Lower leg skin (tissue), 3 donors: ENCODE measurements at regions not wholly inside any gene's neighbourhood (a gene's known extent, or its start where the extent isn't known, plus 50 kb on each side); places are given as distances from the start of the nearest gene placed in this dataset.

Source experiments
- CTCF ChIP-seq, 3 donors: fragments of 450-650 bp; IDR thresholded peaks; one replicate each; pipeline ENCODE4 v1.5.1; 2016; ENCODE audit warnings: antibody characterized with exemption in 3 of 3, mild to moderate bottlenecking in 3 of 3, moderate library complexity in 2 of 3
- POLR2A ChIP-seq, 2 donors: fragments of 450-650 bp; IDR thresholded peaks; one replicate each; pipeline ENCODE4 v1.6.1; 2016 to 2017; ENCODE audit warnings: antibody characterized with exemption in 2 of 2, mild to moderate bottlenecking in 1 of 2, moderate library complexity in 1 of 2

DNA sequence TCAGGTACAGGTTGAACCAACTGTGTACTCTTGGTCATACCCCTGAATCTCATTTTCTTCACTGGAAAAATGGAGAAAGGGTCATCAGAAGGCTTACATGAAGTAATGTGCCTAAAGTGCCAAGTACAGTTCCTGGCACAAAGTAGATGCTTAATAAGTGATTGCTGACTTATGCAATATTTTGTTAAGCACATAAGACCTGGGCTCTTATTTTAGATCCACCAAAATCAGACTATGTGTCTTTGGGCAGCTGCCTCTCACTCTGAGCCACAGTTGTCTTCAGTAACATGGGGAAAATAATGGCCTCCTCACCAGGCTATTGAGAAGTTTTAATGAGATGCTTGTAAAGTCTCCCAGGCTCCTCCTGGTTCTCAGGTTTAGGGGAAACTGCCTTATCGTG lies 74.3 kb upstream of the TRABD2B start:
- TF ChIP-seq CTCF (IDR thresholded peaks at IDR 0.05) (no peak), POLR2A (IDR thresholded peaks at IDR 0.05) (no peak)
